B cell (primary cell): ENCODE measurements at regions not wholly inside any gene's neighbourhood (a gene's known extent, or its start where the extent isn't known, plus 50 kb on each side); places are given as distances from the start of the nearest gene placed in this dataset.

Experiments used
- CTCF ChIP-seq: fragments of 200-600 bp; IDR thresholded peaks from one replicate; pipeline ENCODE4 v1.8.0; 2022; ENCODE audit warnings: antibody characterized with exemption, mild to moderate bottlenecking
- EZH2 ChIP-seq: IDR thresholded peaks from 2 replicates; pipeline ENCODE4 v1.6.1; 2012; ENCODE audit warnings: borderline replicate concordance, low read depth, mild to moderate bottlenecking, moderate library complexity, low read length; ENCODE audit not compliant: insufficient read depth, poor library complexity, severe bottlenecking

- TF ChIP-seq CTCF (no peak), EZH2 (no peak)
These were observed 325.9 kb upstream of the LRFN5 start for GRCh38 chr14:41280745-41281144.
